HL-60 (cell line): ENCODE measurements at regions not wholly inside any gene's neighbourhood (a gene's known extent, or its start where the extent isn't known, plus 50 kb on each side); places are given as distances from the start of the nearest gene placed in this dataset.

ENCODE experiments used
- DNase-seq, 2 experiments: peaks; one replicate each; pipeline ENCODE4 v3.0.0-alpha.2; 2010 to 2020; ENCODE audit warnings: low read depth in 1 of 2, low spot score in 1 of 2
- H3K27ac ChIP-seq: fragments of 250-450 bp; sonication (Bioruptor Pico); replicated peaks from 2 replicates; pipeline ENCODE4 v1.5.1; 2020; ENCODE audit warnings: mild to moderate bottlenecking, moderate library complexity
- H3K27me3 ChIP-seq: fragments of 250-450 bp; sonication (Bioruptor Pico); 2 replicates; pipeline ENCODE4 v1.5.1; 2021; ENCODE audit warnings: mild to moderate bottlenecking, moderate library complexity; ENCODE audit not compliant: insufficient read depth, poor library complexity, severe bottlenecking
- H3K4me3 ChIP-seq: replicated peaks from 2 replicates; pipeline ENCODE4 v1.5.1; 2011; ENCODE audit warnings: mild to moderate bottlenecking, control low read depth, low read length; ENCODE audit not compliant: insufficient read depth
- GABPA ChIP-seq: IDR thresholded peaks from 2 replicates; pipeline ENCODE4 v1.6.1; 2012; ENCODE audit warnings: low read depth
- POLR2AphosphoS5 ChIP-seq: IDR thresholded peaks from 2 replicates; pipeline ENCODE4 v1.6.1; 2012; ENCODE audit warnings: low read depth
- REST ChIP-seq: IDR thresholded peaks from 2 replicates; pipeline ENCODE4 v1.6.1; 2012; ENCODE audit warnings: low read depth; ENCODE audit not compliant: insufficient replicate concordance
- SPI1 ChIP-seq: IDR thresholded peaks from 2 replicates; pipeline ENCODE4 v1.6.1; 2012; ENCODE audit warnings: low read depth, mild to moderate bottlenecking, borderline replicate concordance
- TF ChIP-seq, protein P1 (sequence below): IDR thresholded peaks from one replicate; pipeline ENCODE4 v1.5.1; 2011; ENCODE audit warnings: low read length, control low read depth, inconsistent platforms; ENCODE audit not compliant: insufficient read depth

GRCh38 chr15:39510001-39510701 lies 70.7 kb upstream of the THBS1 start:
- H3K27ac ChIP-seq: no peak overlapping the region
- no peak for TF ChIP-seq GABPA
- TF ChIP-seq, protein P1, sequence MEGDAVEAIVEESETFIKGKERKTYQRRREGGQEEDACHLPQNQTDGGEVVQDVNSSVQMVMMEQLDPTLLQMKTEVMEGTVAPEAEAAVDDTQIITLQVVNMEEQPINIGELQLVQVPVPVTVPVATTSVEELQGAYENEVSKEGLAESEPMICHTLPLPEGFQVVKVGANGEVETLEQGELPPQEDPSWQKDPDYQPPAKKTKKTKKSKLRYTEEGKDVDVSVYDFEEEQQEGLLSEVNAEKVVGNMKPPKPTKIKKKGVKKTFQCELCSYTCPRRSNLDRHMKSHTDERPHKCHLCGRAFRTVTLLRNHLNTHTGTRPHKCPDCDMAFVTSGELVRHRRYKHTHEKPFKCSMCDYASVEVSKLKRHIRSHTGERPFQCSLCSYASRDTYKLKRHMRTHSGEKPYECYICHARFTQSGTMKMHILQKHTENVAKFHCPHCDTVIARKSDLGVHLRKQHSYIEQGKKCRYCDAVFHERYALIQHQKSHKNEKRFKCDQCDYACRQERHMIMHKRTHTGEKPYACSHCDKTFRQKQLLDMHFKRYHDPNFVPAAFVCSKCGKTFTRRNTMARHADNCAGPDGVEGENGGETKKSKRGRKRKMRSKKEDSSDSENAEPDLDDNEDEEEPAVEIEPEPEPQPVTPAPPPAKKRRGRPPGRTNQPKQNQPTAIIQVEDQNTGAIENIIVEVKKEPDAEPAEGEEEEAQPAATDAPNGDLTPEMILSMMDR: no peak
- no peak for TF ChIP-seq POLR2AphosphoS5
- no peak for TF ChIP-seq REST
- TF ChIP-seq SPI1: no peak
- no peaks in the 10 kb centered on the region for H3K27me3 ChIP-seq
- DNase-seq: no peak
- no peak overlapping the region for H3K4me3 ChIP-seq

DNA sequence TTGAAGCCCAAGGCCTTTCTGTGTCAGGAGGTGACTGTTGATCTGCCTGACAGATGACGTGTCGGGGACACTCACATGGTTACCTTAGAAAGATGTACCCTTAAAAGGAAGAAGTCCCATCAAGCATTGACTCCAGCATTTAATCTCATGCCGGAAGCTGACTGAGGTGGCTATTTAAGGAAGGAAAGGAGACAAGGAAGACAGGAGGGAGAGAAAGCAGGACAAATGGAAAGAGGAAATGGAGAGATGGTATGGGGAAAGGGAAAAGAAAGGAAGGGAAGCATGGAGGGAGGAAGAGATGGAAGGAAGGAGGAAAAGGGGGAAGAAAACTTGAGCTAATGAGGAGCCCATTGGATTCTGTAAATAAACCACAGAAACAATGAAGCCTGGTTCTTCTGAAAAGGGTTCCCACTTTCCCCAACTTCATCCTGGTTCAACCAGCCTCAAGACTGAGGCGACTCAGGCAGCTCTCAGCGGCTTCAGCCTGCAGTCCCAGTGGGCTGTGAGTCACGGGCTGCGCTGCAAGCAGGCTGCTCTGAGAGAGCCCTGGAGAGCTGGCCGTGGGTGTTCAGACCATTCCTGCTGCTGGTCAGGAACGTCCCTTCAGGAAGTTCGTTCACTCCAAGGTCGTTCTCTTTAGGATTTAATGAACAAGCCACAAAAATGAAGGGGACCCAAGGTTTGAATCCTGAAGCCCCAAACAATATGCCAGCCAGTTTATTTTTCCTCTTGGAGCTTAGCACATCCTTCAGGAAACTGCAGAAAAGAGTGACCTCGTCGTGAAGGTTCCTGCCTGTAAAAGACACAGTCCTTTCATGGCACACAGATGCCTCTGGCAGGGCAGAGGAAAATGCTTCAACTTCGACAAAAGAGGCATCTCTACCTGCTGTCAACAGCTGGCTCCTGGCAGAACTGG lies 69.6 kb upstream of the THBS1 start:
- Histone ChIP-seq H3K27ac (no peak overlapping the region), H3K27me3 (no peaks in the 10 kb centered on the region), H3K4me3 (no peak overlapping the region)
- no peak for TF ChIP-seq GABPA
- no peak for TF ChIP-seq POLR2AphosphoS5
- no peak for TF ChIP-seq SPI1
- TF ChIP-seq, protein P1: no peak
- no peak for TF ChIP-seq REST
- DNase-seq: no peak

DNA sequence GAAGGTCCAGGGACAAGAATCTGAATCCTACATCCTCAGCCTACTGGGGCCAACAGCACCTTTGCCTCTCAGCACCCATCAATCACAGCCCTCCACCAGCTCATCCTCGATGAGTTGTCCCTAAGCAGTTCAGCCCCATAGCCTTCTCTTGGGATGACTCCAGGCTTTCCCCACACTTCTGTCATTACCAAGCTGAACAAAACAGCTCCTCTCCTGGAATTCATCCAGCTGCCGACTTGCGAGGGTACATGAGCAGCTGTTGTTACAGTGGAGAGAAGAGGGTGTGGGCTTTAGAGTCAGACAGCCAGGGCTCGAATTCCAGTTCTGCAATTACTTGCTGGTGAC lies 69.0 kb upstream of the THBS1 start:
- DNase-seq: no peak
- TF ChIP-seq POLR2AphosphoS5: no peak
- TF ChIP-seq GABPA: no peak
- no peak for TF ChIP-seq REST
- TF ChIP-seq SPI1: no peak
- TF ChIP-seq, protein P1: no peak
- H3K27ac ChIP-seq: no peak overlapping the region
- no peak overlapping the region for H3K4me3 ChIP-seq
- no peaks in the 10 kb centered on the region for H3K27me3 ChIP-seq
